Liver (tissue), 8 donors: ENCODE measurements at regions not wholly inside any gene's neighbourhood (a gene's known extent, or its start where the extent isn't known, plus 50 kb on each side); places are given as distances from the start of the nearest gene placed in this dataset.

ENCODE experiments used
- DNase-seq: peaks from one replicate; pipeline ENCODE4 v3.0.0-alpha.2; 2017; ENCODE audit warnings: low spot score
- H3K27ac ChIP-seq, 2 donors: one replicate each; pipeline ENCODE4 v1.7.0; 2013; ENCODE audit warnings: inconsistent platforms in 2 of 2, low read length in 2 of 2, control low read depth in 1 of 2, low read depth in 1 of 2, mild to moderate bottlenecking in 1 of 2
- H3K27me3 ChIP-seq, 4 donors: one replicate each; pipeline versions ENCODE4 v1.6.1 to v1.7.0; 2013; ENCODE audit warnings: low read length in 3 of 4, inconsistent platforms in 1 of 4, mild to moderate bottlenecking in 1 of 4, moderate library complexity in 1 of 4; ENCODE audit not compliant: control insufficient read depth in 4 of 4, insufficient read depth in 4 of 4
- H3K36me3 ChIP-seq, 4 donors: one replicate each; pipeline versions ENCODE4 v1.6.1 to v1.7.0; 2013; ENCODE audit warnings: low read length in 3 of 4, mild to moderate bottlenecking in 3 of 4, low read depth in 1 of 4, moderate library complexity in 1 of 4; ENCODE audit not compliant: control insufficient read depth in 4 of 4, insufficient read depth in 3 of 4
- H3K4me1 ChIP-seq, 4 donors: one replicate each; pipeline versions ENCODE4 v1.6.1 to v1.7.0; 2013; ENCODE audit warnings: low read length in 3 of 4, mild to moderate bottlenecking in 3 of 4, moderate library complexity in 1 of 4; ENCODE audit not compliant: control insufficient read depth in 4 of 4, insufficient read depth in 4 of 4
- H3K4me3 ChIP-seq, 3 donors: one replicate each; pipeline versions ENCODE4 v1.6.1 to v1.7.0; 2013; ENCODE audit warnings: low read length in 3 of 3, control low read depth in 1 of 3, low read depth in 1 of 3, mild to moderate bottlenecking in 1 of 3
- H3K9ac ChIP-seq, 2 donors: one replicate each; pipeline ENCODE4 v1.7.0; 2013; ENCODE audit warnings: low read length in 2 of 2, mild to moderate bottlenecking in 2 of 2, moderate library complexity in 2 of 2, control low read depth in 1 of 2, low read depth in 1 of 2
- H3K9me3 ChIP-seq, 4 donors: one replicate each; pipeline versions ENCODE4 v1.6.1 to v1.7.0; 2013; ENCODE audit warnings: low read length in 3 of 4; ENCODE audit not compliant: control insufficient read depth in 4 of 4
- ATF3 ChIP-seq: IDR thresholded peaks from 2 replicates; pipeline ENCODE4 v1.6.1; 2016; ENCODE audit warnings: antibody characterized with exemption
- CTCF ChIP-seq: fragments of 150-350 bp; IDR thresholded peaks from 2 replicates; pipeline ENCODE4 v1.5.1; 2017; ENCODE audit warnings: improper control_type of control experiment, low read depth, low read length; ENCODE audit not compliant: missing input control
- HNF4A ChIP-seq, 2 donors: conservative IDR thresholded peaks; 2 replicates each; pipeline ENCODE4 v1.6.1; 2016; ENCODE audit warnings: antibody characterized with exemption in 2 of 2, mild to moderate bottlenecking in 2 of 2
- NR2F2 ChIP-seq: IDR thresholded peaks from 2 replicates; pipeline ENCODE4 v1.6.1; 2016; ENCODE audit warnings: antibody characterized with exemption
- REST ChIP-seq: IDR thresholded peaks from 2 replicates; pipeline ENCODE4 v1.6.1; 2016; ENCODE audit warnings: antibody characterized with exemption, mild to moderate bottlenecking
- RXRA ChIP-seq, 2 donors: IDR thresholded peaks; 2 replicates each; pipeline ENCODE4 v1.6.1; 2017 to 2018; ENCODE audit warnings: antibody characterized with exemption in 2 of 2, mild to moderate bottlenecking in 1 of 2
- SP1 ChIP-seq: IDR thresholded peaks from 2 replicates; pipeline ENCODE4 v1.6.1; 2018; ENCODE audit warnings: antibody characterized with exemption, mild to moderate bottlenecking
- WGBS: extraction: QIAGEN DNeasy Blood & Tissue Kit; methylation state at CpG from one replicate; pipeline ENCODE4 v1.1.7; 2013; 5-methylcytosine and 5-hydroxymethylcytosine counted together
- donor health status: healthy.
- donor health status: healthy.
- donor health status: healthy.
- donor health status: healthy.
- donor health status: healthy.

- TF ChIP-seq REST (no peak), CTCF (no peak)
Observed at GRCh38 chr11:113562576-113562975, 87.4 kb upstream of the DRD2 start (continued).

- Histone ChIP-seq H3K9ac (no peak overlapping the region), H3K4me3 (no peak overlapping the region), H3K9me3 (no peaks in the 10 kb centered on the region), H3K4me1 (no peaks in the 10 kb centered on the region), H3K27ac (no peak overlapping the region), H3K36me3 (no peaks in the 10 kb centered on the region), H3K27me3 (peaks cover 0 to 4% (median 0%) of the 10 kb centered on the region in 4 donors)
- TF ChIP-seq RXRA (IDR thresholded peaks at IDR 0.05) (no peak), NR2F2 (no peak), REST (no peak), HNF4A (conservative IDR thresholded peaks at IDR 0.05) (no peak), CTCF (no peak), SP1 (no peak)
- no peak for DNase-seq
- 85% methylated on average over 4 of the region's 4 CpGs for WGBS
Observed at GRCh38 chr11:113557926-113558325, 82.7 kb upstream of the DRD2 start.

- Histone ChIP-seq H3K9me3 (no peaks in the 10 kb centered on the region), H3K36me3 (no peaks in the 10 kb centered on the region), H3K9ac (no peak overlapping the region), H3K27me3 (peaks cover 0 to 4% (median 0%) of the 10 kb centered on the region in 4 donors), H3K4me1 (no peaks in the 10 kb centered on the region), H3K27ac (no peak overlapping the region), H3K4me3 (no peak overlapping the region)
- no peak for TF ChIP-seq REST
- no peak for TF ChIP-seq ATF3
- WGBS = 48% methylated on average over 3 of the region's 3 CpGs
- DNase-seq = no peak
Observed at GRCh38 chr11:113556036-113556435, 80.8 kb upstream of the DRD2 start.
